Limb (tissue), 2 donors: ENCODE measurements at regions not wholly inside any gene's neighbourhood (a gene's known extent, or its start where the extent isn't known, plus 50 kb on each side); places are given as distances from the start of the nearest gene placed in this dataset.
"Not testable (repeated sequence)": the region's sequence is repeated elsewhere in the genome, so short reads cannot be mapped to it uniquely, and the experiment has no call there.

Experiments
- DNase-seq, 2 donors: peaks; one replicate each; pipeline ENCODE4 v3.0.0-alpha.2; 2016; ENCODE audit errors: extremely low spot score in 2 of 2

- DNase-seq: no peak
Observed at GRCh38 chr20:2203436-2203835, 92.4 kb upstream of the TGM3 start.

GRCh38 chr20:2204021-2204420 lies 91.8 kb upstream of the TGM3 start:
- DNase-seq: no peak

GRCh38 chr20:2206957-2207769 lies 88.6 kb upstream of the TGM3 start:
- peak; percentile 76 to 91 for DNase-seq

GRCh38 chr20:2207770-2208097 lies 88.1 kb upstream of the TGM3 start:
- DNase-seq: no peak

GRCh38 chr20:2208897-2209296 lies 86.9 kb upstream of the TGM3 start:
- no peak for DNase-seq

GRCh38 chr20:2210646-2211552 lies 84.9 kb upstream of the TGM3 start:
- DNase-seq: no peak

GRCh38 chr20:2212456-2213015 lies 83.3 kb upstream of the TGM3 start:
- DNase-seq: no peak

GRCh38 chr20:2213401-2213800 lies 82.4 kb upstream of the TGM3 start:
- DNase-seq: no peak

GRCh38 chr20:2217857-2218539 lies 77.8 kb upstream of the TGM3 start:
- DNase-seq: no peak

GRCh38 chr20:2219481-2220006 lies 76.3 kb upstream of the TGM3 start:
- no peak for DNase-seq

GRCh38 chr20:2220298-2220697 lies 75.5 kb upstream of the TGM3 start:
- no peak for DNase-seq

GRCh38 chr20:2221921-2222320 lies 73.9 kb upstream of the TGM3 start:
- no peak for DNase-seq

- DNase-seq: no peak
Observed at GRCh38 chr20:2223558-2224367, 72.0 kb upstream of the TGM3 start.

GRCh38 chr20:2224368-2224639 lies 71.5 kb upstream of the TGM3 start:
- no peak for DNase-seq

- not testable (repeated sequence) for DNase-seq
Observed at GRCh38 chr20:2227285-2227684, 68.5 kb upstream of the TGM3 start.

- no peak for DNase-seq
Observed at GRCh38 chr20:2227861-2228260, 67.9 kb upstream of the TGM3 start.

GRCh38 chr20:2228926-2229325 lies 66.9 kb upstream of the TGM3 start:
- no peak for DNase-seq

- no peak for DNase-seq
Observed at GRCh38 chr20:2230726-2231488, 64.9 kb upstream of the TGM3 start.

GRCh38 chr20:2231701-2232100 lies 64.1 kb upstream of the TGM3 start:
- DNase-seq: no peak

- DNase-seq: peak; percentile 33 to 59
Observed at GRCh38 chr20:2234598-2235191, 61.1 kb upstream of the TGM3 start.
